ENCODE measurements at regions not wholly inside any gene's neighbourhood (a gene's known extent, or its start where the extent isn't known, plus 50 kb on each side); places are given as distances from the start of the nearest gene placed in this dataset.

GRCh38 chr12:47306130-47306529, 226.4 kb upstream of the AMIGO2 start:
- no peak for DNase-seq (ENCODE audit: low read depth)
- TF ChIP-seq CTCF (IDR thresholded peaks at IDR 0.05; ENCODE audit: insufficient read depth, low read depth, low read length) = no peak

GRCh38 chr12:47305464-47305863, 225.7 kb upstream of the AMIGO2 start:
- DNase-seq (ENCODE audit: low read depth) = no peak
- no peak overlapping the region for H3K4me3 ChIP-seq (ENCODE audit: low read depth, low read length)
- no peak for TF ChIP-seq CTCF (IDR thresholded peaks at IDR 0.05; ENCODE audit: insufficient read depth, low read depth, low read length)

More at GRCh38 chr12:47306130-47306529, 226.4 kb upstream of the AMIGO2 start:
- no peak overlapping the region for H3K4me3 ChIP-seq (ENCODE audit: low read depth, low read length)

- TF ChIP-seq CTCF (IDR thresholded peaks at IDR 0.05; ENCODE audit: insufficient read depth, low read depth, low read length) = no peak
- no peak overlapping the region for H3K4me3 ChIP-seq (ENCODE audit: low read depth, low read length)
- peak; percentile 27 for DNase-seq (ENCODE audit: low read depth)
Observed at GRCh38 chr12:47303995-47304560, 224.3 kb upstream of the AMIGO2 start.

- no peak overlapping the region for H3K4me3 ChIP-seq (ENCODE audit: low read depth, low read length)
- peak; percentile 61 for DNase-seq (ENCODE audit: low read depth)
- TF ChIP-seq CTCF (IDR thresholded peaks at IDR 0.05; ENCODE audit: insufficient read depth, low read depth, low read length) = no peak
Observed at GRCh38 chr12:47303207-47303606, 223.4 kb upstream of the AMIGO2 start.

- DNase-seq (ENCODE audit: low read depth) = peak; percentile 60
- no peak for TF ChIP-seq CTCF (IDR thresholded peaks at IDR 0.05; ENCODE audit: insufficient read depth, low read depth, low read length)
- no peak overlapping the region for H3K4me3 ChIP-seq (ENCODE audit: low read depth, low read length)
Observed at GRCh38 chr12:47302111-47302671, 222.4 kb upstream of the AMIGO2 start.

GRCh38 chr12:47299586-47299985, 219.8 kb upstream of the AMIGO2 start:
- DNase-seq (ENCODE audit: low read depth) = no peak
- no peak overlapping the region for H3K4me3 ChIP-seq (ENCODE audit: low read depth, low read length)
- no peak for TF ChIP-seq CTCF (IDR thresholded peaks at IDR 0.05; ENCODE audit: insufficient read depth, low read depth, low read length)

GRCh38 chr12:47297993-47298392, 218.2 kb upstream of the AMIGO2 start:
- H3K4me3 ChIP-seq (ENCODE audit: low read depth, low read length) = no peak overlapping the region
- DNase-seq (ENCODE audit: low read depth) = no peak
- TF ChIP-seq CTCF (IDR thresholded peaks at IDR 0.05; ENCODE audit: insufficient read depth, low read depth, low read length) = no peak

All from fibroblast of villous mesenchyme (primary cell).